ENCODE measurements at regions not wholly inside any gene's neighbourhood (a gene's known extent, or its start where the extent isn't known, plus 50 kb on each side); places are given as distances from the start of the nearest gene placed in this dataset.

- intact Hi-C loops (cut with micrococcal nuclease) = no loop called here
- no peaks in the 10 kb centered on the region for H3K4me1 Mint-ChIP-seq
- no peak overlapping the region for H3K27ac Mint-ChIP-seq
Observed at GRCh38 chr11:106295974-106296373, 218.5 kb downstream of the AASDHPPT start.

DNA sequence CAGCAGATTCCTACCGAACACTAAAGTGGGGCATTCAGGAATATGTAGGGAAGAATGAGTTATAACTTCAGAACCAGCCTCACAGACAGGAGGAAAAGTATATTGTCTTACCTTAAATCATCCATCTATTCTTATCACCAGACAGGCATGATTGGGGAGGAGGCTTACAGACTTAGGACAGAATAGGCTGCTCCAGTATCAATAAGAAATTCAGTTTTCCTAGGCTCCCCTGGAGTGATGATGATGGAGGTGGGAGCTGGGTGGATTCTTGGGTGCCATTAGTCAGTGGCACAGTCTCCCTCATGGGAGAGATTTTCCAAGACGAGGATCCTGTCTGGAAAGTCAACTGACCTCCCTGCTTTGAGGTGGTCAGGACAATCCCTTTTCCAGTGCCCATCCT lies 225.0 kb downstream of the AASDHPPT start:
- Histone ChIP-seq H3K4me1 (ENCODE audit: insufficient read depth, low read length) (no peaks in the 10 kb centered on the region), H3K36me3 (ENCODE audit: insufficient read depth, low read length) (no peaks in the 10 kb centered on the region), H3K9me3 (ENCODE audit: control insufficient read depth in 1 of 2, low read length in 2 of 2) (no peaks in the 10 kb centered on the region), H3K4me3 (ENCODE audit: low read length in 2 of 2) (no peak overlapping the region), H3K27ac (ENCODE audit: low read depth, low read length) (no peak overlapping the region), H3K27me3 (ENCODE audit: insufficient read depth, low read length) (no peaks in the 10 kb centered on the region)
- H3K4me1 Mint-ChIP-seq = no peaks in the 10 kb centered on the region
- no peak for DNase-seq
- intact Hi-C loops (cut with micrococcal nuclease) = no loop called here
- H3K36me3 Mint-ChIP-seq = no peaks in the 10 kb centered on the region
- H3K4me3 Mint-ChIP-seq = no peak overlapping the region
- POLR2A ChIA-PET (ENCODE audit: partially characterized antibody) = no interaction called here
- H3K9me3 Mint-ChIP-seq = peaks cover 2 to 51% (median 31%) of the 10 kb centered on the region in 8 donors
- CTCF ChIA-PET (ENCODE audit: partially characterized antibody) = no interaction called here
- no peaks in the 10 kb centered on the region for H3K27me3 Mint-ChIP-seq
- H3K27ac Mint-ChIP-seq = no peak overlapping the region

More at GRCh38 chr11:106295974-106296373, 218.5 kb downstream of the AASDHPPT start:
- Histone ChIP-seq H3K27ac (ENCODE audit: low read depth, low read length) (no peak overlapping the region), H3K9me3 (ENCODE audit: control insufficient read depth in 1 of 2, low read length in 2 of 2) (no peaks in the 10 kb centered on the region), H3K27me3 (ENCODE audit: insufficient read depth, low read length) (no peaks in the 10 kb centered on the region), H3K4me3 (ENCODE audit: low read length in 2 of 2) (no peak overlapping the region), H3K36me3 (ENCODE audit: insufficient read depth, low read length) (no peaks in the 10 kb centered on the region), H3K4me1 (ENCODE audit: insufficient read depth, low read length) (no peaks in the 10 kb centered on the region)
- no peaks in the 10 kb centered on the region for H3K36me3 Mint-ChIP-seq
- no peaks in the 10 kb centered on the region for H3K27me3 Mint-ChIP-seq
- DNase-seq = no peak
- no peak overlapping the region for H3K4me3 Mint-ChIP-seq
- peaks cover 0 to 17% (median 4%) of the 10 kb centered on the region in 8 donors for H3K9me3 Mint-ChIP-seq
- ChIA-PET POLR2A (ENCODE audit: partially characterized antibody) (no interaction called here), CTCF (ENCODE audit: partially characterized antibody) (interaction anchor here (1.2 kb wide), 1 partner anchor 10 kb away, joined by 3 read pairs; no protein-coding TSS in a partner anchor)

DNA sequence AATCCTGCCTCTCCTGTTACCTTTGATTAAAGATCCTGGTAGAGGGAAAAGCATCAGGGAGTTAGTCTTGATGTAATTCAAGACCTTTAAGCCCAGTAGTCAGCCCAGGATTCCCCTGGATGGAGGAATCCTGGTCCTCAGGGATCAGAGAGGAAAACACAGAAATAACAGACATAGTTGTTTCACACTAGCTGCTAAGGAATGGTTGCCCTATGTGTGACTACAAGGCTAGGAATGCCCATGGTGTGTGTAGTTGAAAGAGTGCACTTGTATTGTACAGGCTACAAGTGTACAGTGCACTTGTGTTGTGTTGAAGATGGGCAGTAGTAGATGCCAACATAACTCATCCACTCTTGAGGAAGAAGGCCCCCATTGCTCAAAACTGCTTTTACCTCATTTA lies 226.8 kb downstream of the AASDHPPT start:
- no peaks in the 10 kb centered on the region for H3K9me3 ChIP-seq (ENCODE audit: control insufficient read depth in 1 of 2, low read length in 2 of 2)
- no peaks in the 10 kb centered on the region for H3K36me3 ChIP-seq (ENCODE audit: insufficient read depth, low read length)
- no peak overlapping the region for H3K27ac ChIP-seq (ENCODE audit: low read depth, low read length)
- Mint-ChIP-seq H3K27ac (no peak overlapping the region), H3K4me3 (no peak overlapping the region), H3K36me3 (no peaks in the 10 kb centered on the region), H3K4me1 (no peaks in the 10 kb centered on the region), H3K9me3 (peaks cover 2 to 47% (median 26%) of the 10 kb centered on the region in 8 donors), H3K27me3 (no peaks in the 10 kb centered on the region)
- H3K27me3 ChIP-seq (ENCODE audit: insufficient read depth, low read length) = no peaks in the 10 kb centered on the region
- POLR2A ChIA-PET (ENCODE audit: partially characterized antibody) = no interaction called here
- no peaks in the 10 kb centered on the region for H3K4me1 ChIP-seq (ENCODE audit: insufficient read depth, low read length)
- no peak for DNase-seq
- CTCF ChIA-PET (ENCODE audit: partially characterized antibody) = no interaction called here
- H3K4me3 ChIP-seq (ENCODE audit: low read length in 2 of 2) = no peak overlapping the region
- intact Hi-C loops (cut with micrococcal nuclease) = no loop called here

- H3K27me3 ChIP-seq (ENCODE audit: insufficient read depth, low read length) = no peaks in the 10 kb centered on the region
- Mint-ChIP-seq H3K27me3 (no peaks in the 10 kb centered on the region), H3K9me3 (peaks cover 2 to 39% (median 25%) of the 10 kb centered on the region in 8 donors), H3K27ac (no peak overlapping the region), H3K36me3 (no peaks in the 10 kb centered on the region), H3K4me1 (no peaks in the 10 kb centered on the region), H3K4me3 (no peak overlapping the region)
- no peaks in the 10 kb centered on the region for H3K36me3 ChIP-seq (ENCODE audit: insufficient read depth, low read length)
- no peaks in the 10 kb centered on the region for H3K9me3 ChIP-seq (ENCODE audit: control insufficient read depth in 1 of 2, low read length in 2 of 2)
- no peaks in the 10 kb centered on the region for H3K4me1 ChIP-seq (ENCODE audit: insufficient read depth, low read length)
- DNase-seq = no peak
- H3K27ac ChIP-seq (ENCODE audit: low read depth, low read length) = no peak overlapping the region
- POLR2A ChIA-PET (ENCODE audit: partially characterized antibody) = no interaction called here
- CTCF ChIA-PET (ENCODE audit: partially characterized antibody) = no interaction called here
- intact Hi-C loops (cut with micrococcal nuclease) = no loop called here
- H3K4me3 ChIP-seq (ENCODE audit: low read length in 2 of 2) = no peak overlapping the region
Observed at GRCh38 chr11:106305458-106305857, 228.0 kb downstream of the AASDHPPT start.

DNA sequence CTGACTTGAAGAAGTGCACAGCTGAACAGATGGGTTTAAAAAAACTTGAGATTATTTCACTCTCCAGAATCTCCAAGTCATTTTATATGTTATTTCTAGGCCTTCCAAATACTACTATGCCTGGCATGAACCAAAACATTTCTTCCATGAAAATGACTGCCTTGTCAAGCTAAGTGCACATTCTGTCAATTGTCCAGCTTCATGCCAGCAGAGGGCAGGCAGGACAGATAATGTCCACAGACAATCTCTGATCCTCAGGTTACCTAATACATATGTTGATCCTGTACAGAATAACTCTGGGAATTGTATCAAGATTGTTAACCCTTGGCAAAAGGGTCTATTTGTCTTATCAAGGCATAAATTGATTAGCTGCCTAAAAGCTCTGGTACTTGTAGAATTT lies 229.5 kb downstream of the AASDHPPT start:
- H3K9me3 Mint-ChIP-seq = peaks cover 2 to 31% (median 25%) of the 10 kb centered on the region in 8 donors
- CTCF ChIA-PET (ENCODE audit: partially characterized antibody) = no interaction called here
- Histone ChIP-seq H3K9me3 (ENCODE audit: control insufficient read depth in 1 of 2, low read length in 2 of 2) (no peaks in the 10 kb centered on the region), H3K27ac (ENCODE audit: low read depth, low read length) (no peak overlapping the region), H3K4me1 (ENCODE audit: insufficient read depth, low read length) (no peaks in the 10 kb centered on the region), H3K4me3 (ENCODE audit: low read length in 2 of 2) (no peak overlapping the region), H3K27me3 (ENCODE audit: insufficient read depth, low read length) (no peaks in the 10 kb centered on the region), H3K36me3 (ENCODE audit: insufficient read depth, low read length) (no peaks in the 10 kb centered on the region)
- H3K4me1 Mint-ChIP-seq = no peaks in the 10 kb centered on the region
- no peak overlapping the region for H3K4me3 Mint-ChIP-seq
- intact Hi-C loops (cut with micrococcal nuclease) = no loop called here
- H3K27ac Mint-ChIP-seq = no peak overlapping the region
- no peaks in the 10 kb centered on the region for H3K27me3 Mint-ChIP-seq
- DNase-seq = no peak
- H3K36me3 Mint-ChIP-seq = no peaks in the 10 kb centered on the region
- POLR2A ChIA-PET (ENCODE audit: partially characterized antibody) = no interaction called here

DNA sequence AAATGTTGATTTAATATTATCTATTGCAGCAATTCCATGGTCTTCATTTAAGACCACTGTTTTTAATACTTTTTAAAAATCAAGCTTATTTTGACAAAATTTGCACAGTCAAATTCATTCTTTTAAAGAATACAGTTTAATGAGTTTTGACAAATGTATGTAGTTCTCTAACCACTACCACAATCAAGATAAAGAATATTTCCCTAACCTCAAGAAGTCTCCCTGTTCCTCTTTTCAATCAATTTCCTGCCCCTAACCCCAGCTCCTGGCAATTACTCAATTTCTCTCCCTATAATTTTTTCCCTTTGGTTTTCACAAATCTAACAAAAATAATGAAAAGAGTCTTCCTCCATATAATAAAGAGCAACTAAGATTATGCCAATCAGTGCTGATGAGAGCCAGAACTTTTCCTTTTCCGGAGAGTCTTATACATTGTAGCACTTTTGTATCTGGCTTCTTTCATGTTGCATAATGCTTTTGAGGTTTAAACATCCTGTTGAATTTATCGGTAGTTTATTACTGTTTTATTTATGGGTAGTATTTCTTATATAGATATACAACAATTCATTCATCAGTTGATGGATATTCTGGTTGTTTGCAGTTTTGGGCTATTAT lies 231.7 kb downstream of the AASDHPPT start:
- H3K9me3 ChIP-seq (ENCODE audit: control insufficient read depth in 1 of 2, low read length in 2 of 2) = no peaks in the 10 kb centered on the region
- no peaks in the 10 kb centered on the region for H3K36me3 Mint-ChIP-seq
- no peaks in the 10 kb centered on the region for H3K27me3 ChIP-seq (ENCODE audit: insufficient read depth, low read length)
- no peaks in the 10 kb centered on the region for H3K27me3 Mint-ChIP-seq
- peaks cover 0 to 12% (median 7%) of the 10 kb centered on the region in 8 donors for H3K9me3 Mint-ChIP-seq
- H3K4me3 Mint-ChIP-seq = no peak overlapping the region
- intact Hi-C loops (cut with micrococcal nuclease) = no loop called here
- ChIA-PET CTCF (ENCODE audit: partially characterized antibody) (no interaction called here), POLR2A (ENCODE audit: partially characterized antibody) (no interaction called here)
- H3K4me3 ChIP-seq (ENCODE audit: low read length in 2 of 2) = no peak overlapping the region
- H3K4me1 ChIP-seq (ENCODE audit: insufficient read depth, low read length) = no peaks in the 10 kb centered on the region
- H3K36me3 ChIP-seq (ENCODE audit: insufficient read depth, low read length) = no peaks in the 10 kb centered on the region
- no peak overlapping the region for H3K27ac ChIP-seq (ENCODE audit: low read depth, low read length)
- no peaks in the 10 kb centered on the region for H3K4me1 Mint-ChIP-seq
- no peak overlapping the region for H3K27ac Mint-ChIP-seq
- no peak for DNase-seq

DNA sequence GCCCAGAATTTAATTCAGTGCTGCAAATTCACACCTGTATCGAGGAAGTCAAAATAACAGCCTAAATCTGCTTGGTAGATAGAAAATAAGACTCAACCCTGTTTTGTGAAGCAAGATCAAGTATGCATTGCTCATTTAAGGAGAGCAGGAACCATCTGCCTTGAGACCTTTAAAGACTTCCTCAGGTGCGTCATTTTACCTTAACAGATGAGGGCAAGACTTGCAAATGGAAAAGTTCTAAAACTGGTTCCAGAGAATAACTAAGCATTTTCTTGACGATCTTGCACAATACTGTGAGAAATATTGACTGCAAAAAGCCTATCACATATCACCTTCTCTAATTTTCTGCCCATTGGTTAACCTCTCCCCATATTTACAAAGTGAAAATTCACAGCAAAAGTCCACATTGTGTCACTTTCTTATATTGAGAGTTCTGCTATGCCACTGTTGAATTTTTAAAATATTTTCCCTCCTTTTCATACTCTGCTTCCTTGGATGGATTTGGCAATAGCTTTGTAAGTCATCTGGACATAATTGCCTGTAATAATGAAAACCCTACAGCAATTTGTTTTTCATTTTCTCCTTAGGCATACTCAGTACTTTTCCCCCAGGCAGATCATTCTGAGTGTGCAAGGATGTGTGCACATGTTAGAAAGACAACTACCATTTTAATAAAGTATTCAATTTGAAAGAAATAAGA lies 234.2 kb downstream of the AASDHPPT start:
- Histone ChIP-seq H3K27me3 (ENCODE audit: insufficient read depth, low read length) (no peaks in the 10 kb centered on the region), H3K27ac (ENCODE audit: low read depth, low read length) (no peak overlapping the region), H3K36me3 (ENCODE audit: insufficient read depth, low read length) (no peaks in the 10 kb centered on the region), H3K4me3 (ENCODE audit: low read length in 2 of 2) (no peak overlapping the region), H3K9me3 (ENCODE audit: control insufficient read depth in 1 of 2, low read length in 2 of 2) (no peaks in the 10 kb centered on the region), H3K4me1 (ENCODE audit: insufficient read depth, low read length) (no peaks in the 10 kb centered on the region)
- H3K27me3 Mint-ChIP-seq = no peaks in the 10 kb centered on the region
- no peak for DNase-seq
- ChIA-PET POLR2A (ENCODE audit: partially characterized antibody) (no interaction called here), CTCF (ENCODE audit: partially characterized antibody) (no interaction called here)
- H3K36me3 Mint-ChIP-seq = no peaks in the 10 kb centered on the region
- intact Hi-C loops (cut with micrococcal nuclease) = no loop called here
- peaks cover 0 to 4% (median 0%) of the 10 kb centered on the region in 8 donors for H3K9me3 Mint-ChIP-seq
- H3K4me1 Mint-ChIP-seq = no peaks in the 10 kb centered on the region
- no peak overlapping the region for H3K4me3 Mint-ChIP-seq
- no peak overlapping the region for H3K27ac Mint-ChIP-seq

Measured in CD4-positive, alpha-beta memory T cell (primary cell).